ENCODE measurements at regions not wholly inside any gene's neighbourhood (a gene's known extent, or its start where the extent isn't known, plus 50 kb on each side); places are given as distances from the start of the nearest gene placed in this dataset.

GRCh38 chr1:101451888-101452287 is 215.1 kb downstream of the S1PR1 start:
- peaks cover 14% of the 10 kb centered on the region for H3K4me1 ChIP-seq
- no peak overlapping the region for H3K4me3 ChIP-seq (ENCODE audit: low read depth, low read length)
- H3K27me3 ChIP-seq = no peaks in the 10 kb centered on the region
- DNase-seq = no peak
- TF ChIP-seq CTCF (IDR thresholded peaks at IDR 0.05; ENCODE audit: low read depth, low read length) = no peak
- no peaks in the 10 kb centered on the region; the same call in 1 of the 2 replicates for H3K9me3 ChIP-seq
- H3K36me3 ChIP-seq = no peaks in the 10 kb centered on the region

GRCh38 chr1:101452825-101453224 is 216.0 kb downstream of the S1PR1 start:
- Histone ChIP-seq H3K36me3 (no peaks in the 10 kb centered on the region), H3K27me3 (no peaks in the 10 kb centered on the region), H3K9me3 (no peaks in the 10 kb centered on the region; the same call in 1 of the 2 replicates), H3K4me3 (ENCODE audit: low read depth, low read length) (no peak overlapping the region), H3K4me1 (peaks cover 14% of the 10 kb centered on the region)
- DNase-seq = no peak
- TF ChIP-seq CTCF (IDR thresholded peaks at IDR 0.05; ENCODE audit: low read depth, low read length) = no peak

- no peak for DNase-seq
- no peak overlapping the region for H3K4me3 ChIP-seq (ENCODE audit: low read depth, low read length)
- no peaks in the 10 kb centered on the region for H3K36me3 ChIP-seq
- H3K4me1 ChIP-seq = peaks cover 14% of the 10 kb centered on the region
- no peaks in the 10 kb centered on the region for H3K27me3 ChIP-seq
- H3K9me3 ChIP-seq = no peaks in the 10 kb centered on the region; the same call in 1 of the 2 replicates
- TF ChIP-seq CTCF (IDR thresholded peaks at IDR 0.05; ENCODE audit: low read depth, low read length) = no peak
Measured at GRCh38 chr1:101453844-101454243, 217.0 kb downstream of the S1PR1 start.

DNA sequence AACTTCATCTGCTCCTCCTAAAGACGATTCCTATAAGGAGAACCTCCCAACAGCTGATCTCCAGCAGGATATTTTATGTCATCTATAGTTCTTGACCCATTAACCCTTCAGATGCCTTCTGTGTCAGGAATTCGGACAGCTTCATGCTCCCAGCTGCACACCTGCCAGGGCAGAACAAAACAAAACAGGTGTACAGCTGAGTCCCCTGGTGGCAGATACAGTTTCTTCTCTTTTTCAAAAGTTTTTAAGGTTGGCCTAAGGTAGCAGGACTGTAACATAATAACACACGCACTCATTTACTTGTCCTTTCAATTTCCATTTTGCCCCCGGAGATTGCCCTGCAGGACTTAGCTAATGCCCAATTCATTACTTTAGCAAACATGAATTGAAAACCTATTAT is 218.3 kb downstream of the S1PR1 start:
- no peaks in the 10 kb centered on the region for H3K36me3 ChIP-seq
- H3K4me1 ChIP-seq = peaks cover 14% of the 10 kb centered on the region
- no peaks in the 10 kb centered on the region for H3K27me3 ChIP-seq
- DNase-seq = no peak
- TF ChIP-seq CTCF (IDR thresholded peaks at IDR 0.05; ENCODE audit: low read depth, low read length) = no peak
- H3K9me3 ChIP-seq = no peaks in the 10 kb centered on the region; the same call in 1 of the 2 replicates
- H3K4me3 ChIP-seq (ENCODE audit: low read depth, low read length) = no peak overlapping the region

GRCh38 chr1:101460739-101461138 is 223.9 kb downstream of the S1PR1 start:
- H3K36me3 ChIP-seq = no peaks in the 10 kb centered on the region
- DNase-seq = no peak
- no peaks in the 10 kb centered on the region for H3K9me3 ChIP-seq
- no peaks in the 10 kb centered on the region for H3K27me3 ChIP-seq
- H3K4me3 ChIP-seq (ENCODE audit: low read depth, low read length) = no peak overlapping the region
- no peak for TF ChIP-seq CTCF (IDR thresholded peaks at IDR 0.05; ENCODE audit: low read depth, low read length)
- H3K4me1 ChIP-seq = no peaks in the 10 kb centered on the region

GRCh38 chr1:101463195-101463594 is 226.4 kb downstream of the S1PR1 start:
- Histone ChIP-seq H3K9me3 (no peaks in the 10 kb centered on the region), H3K36me3 (no peaks in the 10 kb centered on the region), H3K27me3 (no peaks in the 10 kb centered on the region), H3K4me1 (no peaks in the 10 kb centered on the region), H3K4me3 (ENCODE audit: low read depth, low read length) (no peak overlapping the region)
- no peak for TF ChIP-seq CTCF (IDR thresholded peaks at IDR 0.05; ENCODE audit: low read depth, low read length)
- no peak for DNase-seq

Data from BE2C (cell line).